GM06990 (cell line): ENCODE measurements at regions not wholly inside any gene's neighbourhood (a gene's known extent, or its start where the extent isn't known, plus 50 kb on each side); places are given as distances from the start of the nearest gene placed in this dataset.

Experiments used
- DNase-seq: peaks from one replicate; pipeline ENCODE4 v3.0.0-alpha.2; 2011; ENCODE audit not compliant: insufficient read length; ENCODE audit errors: extremely low read depth
- H3K27me3 ChIP-seq: replicated peaks from 2 replicates; pipeline ENCODE4 v1.6.0; 2011; ENCODE audit warnings: low read length; ENCODE audit not compliant: control insufficient read depth, insufficient read depth
- H3K36me3 ChIP-seq: 2 replicates; pipeline ENCODE4 v1.5.1; 2011; ENCODE audit warnings: low read length; ENCODE audit not compliant: control insufficient read depth, insufficient read depth
- H3K4me3 ChIP-seq: replicated peaks from 2 replicates; pipeline ENCODE4 v1.5.1; 2011; ENCODE audit warnings: low read depth, mild to moderate bottlenecking, control low read depth, low read length
- CTCF ChIP-seq: IDR thresholded peaks from 2 replicates; pipeline ENCODE4 v1.5.1; 2011; ENCODE audit warnings: low read length, control low read depth, mild to moderate bottlenecking, inconsistent platforms; ENCODE audit not compliant: insufficient read depth, poor library complexity, severe bottlenecking

- no peak for DNase-seq
- TF ChIP-seq CTCF, result no peak
- H3K4me3 ChIP-seq, result no peak overlapping the region
- H3K27me3 ChIP-seq, result no peaks in the 10 kb centered on the region
- H3K36me3 ChIP-seq, result no peaks in the 10 kb centered on the region
Observed at GRCh38 chr12:73612551-73612950, 925.1 kb upstream of the ATXN7L3B start.

GRCh38 chr12:73623421-73623820, 914.2 kb upstream of the ATXN7L3B start:
- no peaks in the 10 kb centered on the region for H3K27me3 ChIP-seq
- no peak for DNase-seq
- TF ChIP-seq CTCF, result no peak
- H3K36me3 ChIP-seq, result no peaks in the 10 kb centered on the region
- H3K4me3 ChIP-seq, result no peak overlapping the region

- no peak for TF ChIP-seq CTCF
- Histone ChIP-seq H3K4me3 (no peak overlapping the region), H3K36me3 (no peaks in the 10 kb centered on the region), H3K27me3 (no peaks in the 10 kb centered on the region)
- no peak for DNase-seq
Observed at GRCh38 chr12:73625226-73625625, 912.4 kb upstream of the ATXN7L3B start.

GRCh38 chr12:73629171-73629570, 908.5 kb upstream of the ATXN7L3B start:
- no peak for DNase-seq
- no peaks in the 10 kb centered on the region for H3K36me3 ChIP-seq
- no peak overlapping the region for H3K4me3 ChIP-seq
- H3K27me3 ChIP-seq, result no peaks in the 10 kb centered on the region
- TF ChIP-seq CTCF, result no peak

GRCh38 chr12:73629893-73630831, 907.5 kb upstream of the ATXN7L3B start:
- Histone ChIP-seq H3K4me3 (no peak overlapping the region), H3K36me3 (no peaks in the 10 kb centered on the region), H3K27me3 (no peaks in the 10 kb centered on the region)
- DNase-seq, result no peak
- TF ChIP-seq CTCF, result no peak

GRCh38 chr12:73632191-73632590, 905.4 kb upstream of the ATXN7L3B start:
- TF ChIP-seq CTCF, result no peak
- no peak overlapping the region for H3K4me3 ChIP-seq
- H3K27me3 ChIP-seq, result no peaks in the 10 kb centered on the region
- H3K36me3 ChIP-seq, result no peaks in the 10 kb centered on the region
- DNase-seq, result no peak
